Neural crest cell (in vitro differentiated cells): ENCODE measurements at regions not wholly inside any gene's neighbourhood (a gene's known extent, or its start where the extent isn't known, plus 50 kb on each side); places are given as distances from the start of the nearest gene placed in this dataset.

Experiments
- DNase-seq: peaks from one replicate; pipeline ENCODE4 v3.0.0; 2021; ENCODE audit warnings: low read depth, mixed read lengths, low spot score
- H3K27ac Mint-ChIP-seq: one replicate; pipeline ENCODE4 v1.8.0; 2021; ENCODE audit warnings: mild to moderate bottlenecking, mixed read lengths; ENCODE audit not compliant: unreplicated experiment
- H3K27me3 Mint-ChIP-seq: 2 replicates; pipeline ENCODE4 v1.8.0; 2021; ENCODE audit warnings: low read depth, mild to moderate bottlenecking, mixed read lengths
- H3K36me3 Mint-ChIP-seq: 2 replicates; pipeline ENCODE4 v1.8.0; 2021; ENCODE audit warnings: low read depth, mild to moderate bottlenecking, mixed read lengths
- H3K4me1 Mint-ChIP-seq: 2 replicates; pipeline ENCODE4 v1.8.0; 2021; ENCODE audit warnings: mixed read lengths
- H3K4me3 Mint-ChIP-seq: one replicate; pipeline ENCODE4 v1.8.0; 2021; ENCODE audit warnings: mild to moderate bottlenecking, mixed read lengths
- H3K9me3 Mint-ChIP-seq: 2 replicates; pipeline ENCODE4 v1.8.0; 2021; ENCODE audit warnings: mixed read lengths
- TF ChIP-seq, protein P1 (sequence below): fragments of 200-600 bp; sonication (generic); conservative IDR thresholded peaks from 2 replicates; pipeline ENCODE4 v1.5.0; 2021; ENCODE audit warnings: antibody characterized with exemption, mild to moderate bottlenecking

DNA sequence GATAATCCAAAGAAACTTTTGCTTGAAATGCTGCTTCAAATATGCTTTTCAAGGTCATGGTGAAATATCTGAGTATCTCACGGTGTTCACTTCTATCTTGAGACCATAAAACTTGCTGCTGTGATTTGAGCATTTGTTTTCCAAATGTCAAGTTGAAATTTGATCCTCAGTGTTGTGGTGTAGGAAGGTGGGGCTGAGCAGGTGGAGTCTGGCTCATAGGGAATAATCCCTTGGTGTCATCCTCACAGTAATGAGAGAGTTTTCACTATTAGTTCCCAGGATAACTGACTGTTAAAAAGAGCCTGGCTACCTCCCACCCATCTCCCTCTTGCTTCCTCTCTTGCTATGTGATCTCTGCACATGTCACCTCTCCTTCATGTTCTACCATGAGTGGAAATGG lies 858.0 kb upstream of the SLITRK5 start:
- Mint-ChIP-seq H3K27me3 (no peaks in the 10 kb centered on the region), H3K9me3 (peaks cover 10% of the 10 kb centered on the region), H3K27ac (no peak overlapping the region), H3K36me3 (no peaks in the 10 kb centered on the region), H3K4me3 (no peak overlapping the region), H3K4me1 (peaks cover 17% of the 10 kb centered on the region)
- TF ChIP-seq, protein P1, sequence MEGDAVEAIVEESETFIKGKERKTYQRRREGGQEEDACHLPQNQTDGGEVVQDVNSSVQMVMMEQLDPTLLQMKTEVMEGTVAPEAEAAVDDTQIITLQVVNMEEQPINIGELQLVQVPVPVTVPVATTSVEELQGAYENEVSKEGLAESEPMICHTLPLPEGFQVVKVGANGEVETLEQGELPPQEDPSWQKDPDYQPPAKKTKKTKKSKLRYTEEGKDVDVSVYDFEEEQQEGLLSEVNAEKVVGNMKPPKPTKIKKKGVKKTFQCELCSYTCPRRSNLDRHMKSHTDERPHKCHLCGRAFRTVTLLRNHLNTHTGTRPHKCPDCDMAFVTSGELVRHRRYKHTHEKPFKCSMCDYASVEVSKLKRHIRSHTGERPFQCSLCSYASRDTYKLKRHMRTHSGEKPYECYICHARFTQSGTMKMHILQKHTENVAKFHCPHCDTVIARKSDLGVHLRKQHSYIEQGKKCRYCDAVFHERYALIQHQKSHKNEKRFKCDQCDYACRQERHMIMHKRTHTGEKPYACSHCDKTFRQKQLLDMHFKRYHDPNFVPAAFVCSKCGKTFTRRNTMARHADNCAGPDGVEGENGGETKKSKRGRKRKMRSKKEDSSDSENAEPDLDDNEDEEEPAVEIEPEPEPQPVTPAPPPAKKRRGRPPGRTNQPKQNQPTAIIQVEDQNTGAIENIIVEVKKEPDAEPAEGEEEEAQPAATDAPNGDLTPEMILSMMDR = no peak
- no peak for DNase-seq

DNA sequence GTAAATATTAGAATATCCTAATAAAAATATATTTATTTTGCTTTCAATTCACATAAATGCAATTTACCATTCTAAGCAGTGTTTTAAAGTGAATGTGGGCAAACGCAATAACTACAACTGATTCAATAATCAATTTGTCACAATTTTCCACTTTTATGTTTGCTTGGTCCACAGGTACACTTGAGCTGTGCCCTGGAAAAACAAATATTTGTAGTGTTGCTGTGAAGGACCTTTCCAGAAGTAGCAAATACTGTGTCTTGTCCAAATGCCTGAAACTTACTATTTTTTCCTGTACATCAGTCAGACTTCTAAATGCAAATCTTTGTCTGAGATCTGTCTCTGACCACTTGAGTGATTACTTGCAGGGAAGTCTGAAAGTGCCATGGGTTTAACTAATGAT lies 845.8 kb upstream of the SLITRK5 start:
- TF ChIP-seq, protein P1 = no peak
- Mint-ChIP-seq H3K9me3 (no peaks in the 10 kb centered on the region), H3K36me3 (no peaks in the 10 kb centered on the region), H3K4me1 (peaks cover 20% of the 10 kb centered on the region), H3K27ac (no peak overlapping the region), H3K4me3 (no peak overlapping the region), H3K27me3 (no peaks in the 10 kb centered on the region)
- DNase-seq = no peak

DNA sequence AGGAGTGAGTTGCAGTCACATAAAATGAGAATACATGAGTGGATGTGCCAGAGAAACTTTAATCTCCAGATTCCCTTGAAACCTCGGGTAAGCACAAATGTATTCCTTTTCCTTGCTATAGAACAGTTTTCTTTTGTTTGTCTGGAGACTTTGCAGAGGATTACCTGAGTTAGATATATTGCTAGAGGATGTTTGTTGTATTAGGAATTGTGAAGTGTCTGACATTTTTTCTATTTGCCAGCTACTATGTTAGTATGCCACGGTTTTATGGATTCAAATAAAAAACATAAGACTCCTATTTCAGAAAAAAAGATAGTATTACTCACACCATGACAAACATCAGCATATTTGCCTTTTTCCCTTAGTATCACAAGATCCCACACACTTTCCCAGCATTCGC lies 844.9 kb upstream of the SLITRK5 start:
- no peak for DNase-seq
- TF ChIP-seq, protein P1 = no peak
- peak overlapping the region; percentile 23 for H3K27ac Mint-ChIP-seq
- peaks cover 20% of the 10 kb centered on the region for H3K4me1 Mint-ChIP-seq
- no peaks in the 10 kb centered on the region for H3K9me3 Mint-ChIP-seq
- H3K4me3 Mint-ChIP-seq = no peak overlapping the region
- H3K36me3 Mint-ChIP-seq = no peaks in the 10 kb centered on the region
- no peaks in the 10 kb centered on the region for H3K27me3 Mint-ChIP-seq

DNA sequence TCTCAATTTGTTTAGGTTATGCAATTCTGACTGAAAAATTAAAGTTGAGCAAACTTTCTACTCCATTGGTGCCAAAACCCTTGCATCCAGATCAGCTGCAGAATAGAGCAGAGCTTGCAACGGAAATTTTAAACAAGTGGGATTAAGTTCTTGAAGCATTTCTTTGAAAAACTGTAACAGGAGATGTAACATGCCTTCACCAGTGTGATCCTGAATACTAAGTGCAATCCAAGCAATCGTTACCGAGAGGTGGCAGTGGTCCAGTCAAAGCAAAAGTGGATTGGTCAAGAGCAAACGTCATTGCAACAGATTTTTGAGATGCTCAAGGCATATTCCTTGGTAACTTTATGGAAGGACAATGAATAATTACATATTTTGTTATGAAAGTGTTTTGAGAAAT lies 841.1 kb upstream of the SLITRK5 start:
- Mint-ChIP-seq H3K27me3 (no peaks in the 10 kb centered on the region), H3K4me1 (peaks cover 20% of the 10 kb centered on the region), H3K4me3 (no peak overlapping the region), H3K9me3 (peaks cover under 1% of the 10 kb centered on the region), H3K36me3 (no peaks in the 10 kb centered on the region), H3K27ac (no peak overlapping the region)
- DNase-seq = no peak
- TF ChIP-seq, protein P1 = no peak

- peaks cover 14% of the 10 kb centered on the region for H3K4me1 Mint-ChIP-seq
- DNase-seq = no peak
- TF ChIP-seq, protein P1 = no peak
- no peak overlapping the region for H3K4me3 Mint-ChIP-seq
- peaks cover 7% of the 10 kb centered on the region for H3K36me3 Mint-ChIP-seq
- H3K9me3 Mint-ChIP-seq = peaks cover 7% of the 10 kb centered on the region
- H3K27me3 Mint-ChIP-seq = no peaks in the 10 kb centered on the region
- H3K27ac Mint-ChIP-seq = no peak overlapping the region
Measured at GRCh38 chr13:86831084-86831483, 840.1 kb upstream of the SLITRK5 start.
